Lower leg skin (tissue), 4 donors: ENCODE measurements at regions not wholly inside any gene's neighbourhood (a gene's known extent, or its start where the extent isn't known, plus 50 kb on each side); places are given as distances from the start of the nearest gene placed in this dataset.

ENCODE experiments used
- DNase-seq, 2 donors: peaks; one replicate each; pipeline ENCODE4 v3.0.0-alpha.2; 2019; ENCODE audit warnings: low spot score in 2 of 2
- H3K4me3 ChIP-seq: fragments of 200-600 bp; sonication (generic); 2 replicates; pipeline ENCODE4 v1.5.1; 2017; ENCODE audit warnings: mild to moderate bottlenecking, low read depth; ENCODE audit not compliant: poor library complexity, severe bottlenecking
- CTCF ChIP-seq, 3 donors: fragments of 450-650 bp; IDR thresholded peaks; one replicate each; pipeline ENCODE4 v1.5.1; 2016; ENCODE audit warnings: antibody characterized with exemption in 3 of 3, mild to moderate bottlenecking in 3 of 3, moderate library complexity in 2 of 3
- POLR2A ChIP-seq, 2 donors: fragments of 450-650 bp; IDR thresholded peaks; one replicate each; pipeline ENCODE4 v1.6.1; 2016 to 2017; ENCODE audit warnings: antibody characterized with exemption in 2 of 2, mild to moderate bottlenecking in 1 of 2, moderate library complexity in 1 of 2
- WGBS, 2 donors: methylation state at CpG; one replicate each; pipeline ENCODE4 v1.1.5; 2018; 5-methylcytosine and 5-hydroxymethylcytosine counted together
- intact Hi-C: fragments of 100-400 bp; cut with DNase I; formaldehyde crosslinking; loops from one replicate; pipeline ENCODE4 v1.15.0; 2023; ENCODE audit warnings: low total_unique reads

- no peak overlapping the region for H3K4me3 ChIP-seq
- no peak for TF ChIP-seq CTCF (IDR thresholded peaks at IDR 0.05)
- TF ChIP-seq POLR2A (IDR thresholded peaks at IDR 0.05) = no peak
- DNase-seq = peak in 1 of 2 donors; percentile 48
- 90 to 91% methylated on average over 6 of the region's 6 CpGs for WGBS, 2 donors
- intact Hi-C loops = no loop called here
Observed at GRCh38 chr5:173675287-173675996, 59.0 kb upstream of the BOD1 start.

GRCh38 chr5:173676375-173676774 lies 59.9 kb upstream of the BOD1 start:
- H3K4me3 ChIP-seq = no peak overlapping the region
- WGBS, 2 donors = 90 to 93% methylated on average over 2 of the region's 2 CpGs
- TF ChIP-seq CTCF (IDR thresholded peaks at IDR 0.05) (no peak), POLR2A (IDR thresholded peaks at IDR 0.05) (no peak)
- intact Hi-C loops = no loop called here
- DNase-seq = peak in 1 of 2 donors; percentile 5

- WGBS, 2 donors = 63 to 67% methylated on average over 2 of the region's 2 CpGs
- TF ChIP-seq POLR2A (IDR thresholded peaks at IDR 0.05) = no peak
- TF ChIP-seq CTCF (IDR thresholded peaks at IDR 0.05) = no peak
- H3K4me3 ChIP-seq = no peak overlapping the region
- intact Hi-C loops = no loop called here
- DNase-seq = no peak
Observed at GRCh38 chr5:173677125-173677672, 60.7 kb upstream of the BOD1 start.

- H3K4me3 ChIP-seq = no peak overlapping the region
- TF ChIP-seq CTCF (IDR thresholded peaks at IDR 0.05) (no peak), POLR2A (IDR thresholded peaks at IDR 0.05) (no peak)
- intact Hi-C loops = no loop called here
Observed at GRCh38 chr5:173679909-173680630, 63.6 kb upstream of the BOD1 start.

GRCh38 chr5:173680660-173681242 lies 64.3 kb upstream of the BOD1 start:
- H3K4me3 ChIP-seq = no peak overlapping the region
- TF ChIP-seq CTCF (IDR thresholded peaks at IDR 0.05) = no peak
- TF ChIP-seq POLR2A (IDR thresholded peaks at IDR 0.05) = no peak
- DNase-seq = no peak
- intact Hi-C loops = no loop called here
- WGBS, 2 donors = 81 to 90% methylated on average over 6 of the region's 6 CpGs

More at GRCh38 chr5:173679909-173680630, 63.6 kb upstream of the BOD1 start:
- DNase-seq = no peak
- 96 to 97% methylated on average over 6 of the region's 6 CpGs for WGBS, 2 donors
